Frontal cortex (tissue), 3 donors: ENCODE measurements at regions not wholly inside any gene's neighbourhood (a gene's known extent, or its start where the extent isn't known, plus 50 kb on each side); places are given as distances from the start of the nearest gene placed in this dataset.

Experiments used
- DNase-seq, 2 donors: peaks; one replicate each; pipeline ENCODE4 v3.0.0; 2012; ENCODE audit warnings: low spot score in 2 of 2
- FAIRE-seq: peaks from 2 replicates; lab custom pipeline; 2012; peaks lifted over from hg19 to GRCh38; lab: Jason Lieb, UNC
- donor health status: control.
- donor health status: control.
- donor health status: control.

DNA sequence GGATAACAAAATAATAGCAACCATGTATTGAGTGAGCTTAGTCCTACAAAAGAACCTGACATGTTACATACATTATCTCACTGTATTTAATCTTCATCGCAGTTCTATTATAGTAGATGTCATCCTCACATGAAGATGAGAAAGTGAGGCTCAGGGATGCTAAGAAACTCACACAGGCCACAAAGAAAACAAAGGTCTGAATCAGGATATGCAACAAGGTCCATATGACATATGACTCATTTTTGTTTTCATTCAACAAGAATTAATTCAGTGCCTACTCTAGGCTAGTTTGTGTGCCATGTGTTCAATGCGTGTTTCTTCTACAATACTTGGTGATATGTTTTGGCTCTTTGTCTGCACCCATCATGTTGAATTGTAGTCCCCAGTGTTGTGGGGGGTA is 219.7 kb upstream of the EPHA4 start:
- FAIRE-seq (no peak), DNase-seq (no peak)

DNA sequence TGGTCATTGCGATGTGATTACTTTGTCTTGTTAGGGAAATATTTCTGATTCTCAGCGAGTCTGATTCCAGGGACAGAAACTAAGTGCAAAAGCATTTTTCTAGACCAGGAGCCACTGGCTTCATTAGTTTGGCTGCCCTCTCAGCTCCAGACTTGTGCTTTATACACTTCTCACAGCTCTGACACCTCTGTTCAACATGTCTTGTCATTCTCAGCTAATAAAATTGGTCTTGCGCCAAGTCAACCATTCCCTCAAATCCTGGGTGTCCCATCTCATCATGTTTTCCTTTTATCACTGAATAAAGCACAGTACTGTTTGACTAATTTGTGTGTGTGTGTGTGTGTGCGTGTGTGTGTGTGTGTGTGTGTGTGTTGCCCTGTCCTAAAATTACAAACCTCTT is 215.5 kb upstream of the EPHA4 start:
- DNase-seq (no peak), FAIRE-seq (no peak)

DNA sequence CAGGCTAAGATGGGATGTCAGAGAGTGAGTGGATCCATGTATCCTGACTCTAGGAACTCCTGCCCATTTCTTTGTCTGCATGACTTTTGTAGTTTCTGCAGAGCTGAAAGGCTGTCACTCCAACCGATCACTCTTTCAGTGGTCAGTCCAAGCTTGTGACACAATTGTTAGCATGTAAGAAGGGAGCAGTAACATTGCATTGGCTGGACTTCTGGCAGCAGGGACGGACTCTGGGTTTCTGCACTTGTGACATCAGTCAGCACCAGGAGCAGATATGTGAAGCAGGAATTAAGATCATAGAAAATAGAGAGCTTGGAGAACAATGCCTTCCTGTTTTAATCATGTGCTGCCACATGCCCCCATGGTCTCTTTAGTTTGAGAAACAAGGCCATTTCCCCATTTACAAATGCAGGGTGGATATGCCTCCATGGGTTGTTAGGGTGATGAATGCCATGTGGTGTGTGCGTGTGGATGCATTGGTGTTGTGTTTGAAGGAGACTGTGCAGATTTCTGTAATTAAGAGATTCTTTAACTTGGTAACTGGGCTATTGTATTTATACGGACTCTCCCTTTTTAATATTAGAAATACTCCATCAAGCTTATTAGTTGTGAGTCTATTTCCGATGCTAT is 214.3 kb upstream of the EPHA4 start:
- FAIRE-seq (no peak), DNase-seq (no peak)

DNA sequence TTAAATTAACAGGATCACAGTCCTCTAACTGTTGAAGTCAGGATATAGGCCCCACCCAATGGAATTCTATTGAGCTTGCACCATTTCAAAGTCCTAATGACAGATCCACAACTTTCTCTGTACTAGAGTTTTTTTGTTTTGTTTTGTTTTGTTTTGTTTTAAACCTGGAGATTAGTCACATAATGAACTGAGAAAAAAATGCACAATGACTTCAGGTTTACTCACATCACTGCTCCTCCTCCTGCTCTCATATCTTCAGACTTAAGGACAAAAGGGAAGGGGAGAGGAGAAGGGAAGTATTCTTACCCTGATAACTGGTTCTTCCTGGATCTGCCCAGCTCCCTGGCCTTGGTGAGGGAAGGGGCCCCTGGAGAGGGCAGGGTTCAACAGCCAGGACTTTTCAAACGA is 208.2 kb upstream of the EPHA4 start:
- DNase-seq (no peak), FAIRE-seq (no peak)

DNA sequence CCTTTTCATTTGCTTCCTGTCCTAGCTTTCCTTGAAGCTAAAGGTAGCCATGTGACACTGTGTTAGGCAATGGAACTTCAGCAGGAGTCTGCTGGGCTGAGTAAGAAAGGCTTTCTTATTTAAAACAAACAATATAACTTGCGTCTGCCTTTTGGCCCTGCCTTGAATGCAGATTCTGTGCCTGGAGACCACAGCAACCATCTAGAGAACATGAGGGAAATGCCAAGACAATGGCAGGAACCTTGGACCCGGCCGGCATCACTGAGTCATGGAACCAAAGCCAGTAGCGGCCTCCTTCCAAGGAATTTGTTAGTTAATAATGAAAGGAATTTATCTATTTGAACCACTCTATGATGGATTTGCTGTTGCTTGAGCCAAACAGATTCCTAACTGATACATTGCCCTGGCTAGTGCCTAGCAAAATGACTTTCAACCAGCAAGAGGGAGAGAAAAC is 207.5 kb upstream of the EPHA4 start:
- no peak for DNase-seq
- no peak for FAIRE-seq

DNA sequence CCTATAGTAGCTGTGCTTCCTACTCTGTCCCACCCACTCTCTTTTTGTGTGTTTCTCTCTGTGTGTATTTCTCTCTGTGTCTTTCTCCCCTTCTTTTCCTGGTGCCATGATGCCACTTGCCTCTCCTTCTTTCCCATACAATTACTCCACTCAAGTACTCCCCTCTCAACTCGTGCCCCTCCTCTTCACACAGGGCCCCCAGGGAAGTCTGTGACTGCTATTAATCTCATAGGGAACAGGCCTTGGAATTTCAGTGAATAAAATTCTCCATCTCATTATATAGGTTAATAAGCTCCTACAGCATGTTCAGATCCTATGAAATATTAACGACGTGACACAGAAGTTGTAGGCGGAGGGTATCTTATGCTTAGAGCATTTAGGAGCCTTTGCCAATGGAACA is 205.9 kb upstream of the EPHA4 start:
- DNase-seq (no peak), FAIRE-seq (no peak)

DNA sequence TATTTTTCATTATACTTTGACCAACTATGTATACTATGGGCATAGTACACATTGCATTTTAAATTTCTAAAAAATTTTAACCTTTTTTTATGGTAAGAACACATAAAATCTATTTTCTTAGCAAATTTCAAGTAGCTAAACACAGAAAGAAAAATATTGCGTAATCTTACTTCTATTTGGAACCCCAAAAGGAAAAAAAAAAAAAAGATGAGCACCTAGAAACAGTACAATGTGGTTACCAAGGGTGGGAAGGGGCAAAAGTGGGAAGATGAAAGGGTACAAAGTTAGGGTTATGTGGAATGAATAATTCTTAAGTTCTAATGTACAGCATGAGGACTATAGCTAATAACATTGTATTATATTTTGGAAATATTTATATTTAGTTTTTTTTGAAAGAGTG is 205.0 kb upstream of the EPHA4 start:
- FAIRE-seq (no peak), DNase-seq (no peak)

DNA sequence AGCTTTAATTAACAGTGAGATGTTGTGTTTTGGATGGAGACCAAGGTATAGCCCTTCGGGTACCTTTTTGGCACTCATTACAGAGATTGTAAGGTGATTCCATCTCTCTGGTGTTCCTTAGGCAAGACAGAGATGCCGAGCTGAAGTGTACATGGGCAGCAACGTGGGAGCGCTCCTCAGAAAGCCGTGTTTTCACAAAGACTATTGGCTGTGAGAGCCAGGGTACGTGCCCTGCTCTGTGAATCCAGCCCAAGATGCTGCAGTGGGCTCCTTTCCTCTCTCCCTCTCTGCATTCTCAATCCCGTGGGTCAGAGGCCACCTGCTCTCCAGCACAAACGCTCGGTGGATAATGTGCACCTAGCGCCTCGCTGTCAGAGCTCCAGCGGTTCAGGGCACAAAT is 203.0 kb upstream of the EPHA4 start:
- FAIRE-seq (no peak), DNase-seq (no peak)

DNA sequence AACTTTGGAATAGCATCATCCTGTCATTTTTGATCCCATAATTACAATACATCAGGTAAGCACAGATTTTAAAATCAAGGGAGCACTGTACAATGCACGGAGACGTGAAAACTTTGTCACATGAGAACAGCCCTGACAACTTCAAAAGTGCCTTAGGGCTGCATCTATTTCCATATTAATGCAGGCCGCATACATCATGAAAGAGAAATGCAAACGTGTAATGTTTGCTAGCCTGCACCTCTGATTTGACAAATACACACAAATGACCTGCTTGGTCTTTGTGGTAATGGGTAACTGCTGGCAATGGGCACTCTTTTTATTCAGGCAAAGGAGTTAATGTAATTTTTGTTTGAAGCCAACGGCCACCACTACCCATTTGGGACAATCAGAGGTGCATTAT is 202.0 kb upstream of the EPHA4 start:
- DNase-seq (no peak), FAIRE-seq (no peak)

DNA sequence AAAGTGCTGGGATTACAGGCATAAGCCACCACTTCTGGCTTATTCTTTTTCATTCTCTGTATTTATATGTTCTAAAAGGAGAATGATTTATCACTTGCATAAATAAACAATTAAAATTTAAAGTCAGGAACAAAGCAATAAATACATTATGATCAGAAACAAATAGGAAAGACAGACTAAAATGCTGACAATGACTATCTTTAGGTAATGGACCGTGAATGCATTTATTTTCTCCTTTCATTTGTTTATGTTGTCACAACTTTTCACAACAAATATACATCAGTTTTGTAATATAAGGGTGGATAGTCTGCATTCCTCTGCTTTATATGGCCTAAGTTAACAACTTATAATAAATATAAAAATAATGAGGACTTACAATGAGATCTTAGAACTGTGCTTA is 199.2 kb upstream of the EPHA4 start:
- no peak for FAIRE-seq
- DNase-seq: no peak

DNA sequence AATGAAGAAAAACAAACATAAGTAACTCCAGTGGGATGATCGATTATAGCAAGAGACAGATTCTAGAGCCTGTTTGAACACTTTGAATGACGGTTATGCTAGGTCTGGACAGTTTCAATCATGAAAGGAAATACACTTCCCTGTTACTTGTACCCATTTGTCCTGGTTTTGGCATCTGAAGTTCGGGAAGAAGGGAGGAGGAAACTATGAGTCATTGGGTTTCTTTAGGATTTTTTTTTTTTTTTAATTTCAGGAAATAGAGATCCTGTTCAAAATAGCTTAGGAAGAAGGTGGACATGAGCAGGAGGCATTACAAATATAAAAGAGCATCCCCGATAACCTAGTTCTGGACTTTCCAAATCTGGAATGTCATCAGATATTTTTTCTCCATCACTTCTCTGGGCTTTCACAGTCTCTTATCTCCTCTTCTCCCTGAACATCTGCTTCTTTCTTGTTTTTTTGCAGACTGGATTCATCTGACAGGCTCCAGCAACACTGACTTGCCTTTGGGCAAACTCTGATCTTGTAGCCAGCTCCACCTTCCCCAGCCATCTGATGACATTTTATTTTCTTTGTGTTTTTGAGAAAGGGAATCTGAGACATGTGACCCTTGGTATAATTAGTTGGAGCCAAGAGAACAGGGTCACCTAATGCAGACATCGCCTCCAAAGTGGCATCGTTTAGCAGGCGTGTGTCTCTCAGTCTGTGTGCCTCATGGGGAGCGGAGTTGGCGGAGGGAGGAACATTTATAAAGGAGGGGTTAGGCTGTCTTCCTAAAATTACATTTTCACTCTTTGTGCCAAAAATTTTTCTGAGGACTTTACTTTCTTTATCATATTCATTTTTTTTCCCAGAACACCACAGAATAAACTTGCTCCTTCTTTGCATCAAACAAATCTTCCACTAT is 195.3 kb upstream of the EPHA4 start:
- FAIRE-seq: no peak
- no peak for DNase-seq

DNA sequence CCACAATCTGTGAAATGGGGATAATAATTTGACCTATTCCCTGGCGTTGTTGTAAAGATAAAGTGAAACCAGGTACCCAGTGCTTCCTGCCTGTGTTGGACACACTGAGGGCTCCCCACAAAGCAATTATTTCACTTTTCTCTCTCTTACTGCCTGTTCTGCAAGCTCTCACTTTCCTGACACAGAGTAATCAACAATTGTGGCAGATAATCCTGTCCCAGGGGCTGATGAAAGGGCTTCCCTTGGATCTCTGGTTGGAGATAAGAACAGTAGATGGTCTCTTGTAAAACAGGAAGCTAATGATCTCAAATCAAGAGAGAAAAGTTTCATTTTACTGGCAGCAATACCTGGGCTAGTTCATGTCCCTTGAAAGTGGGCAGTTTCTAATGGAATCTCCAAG is 190.4 kb upstream of the EPHA4 start:
- DNase-seq (no peak), FAIRE-seq (no peak)

DNA sequence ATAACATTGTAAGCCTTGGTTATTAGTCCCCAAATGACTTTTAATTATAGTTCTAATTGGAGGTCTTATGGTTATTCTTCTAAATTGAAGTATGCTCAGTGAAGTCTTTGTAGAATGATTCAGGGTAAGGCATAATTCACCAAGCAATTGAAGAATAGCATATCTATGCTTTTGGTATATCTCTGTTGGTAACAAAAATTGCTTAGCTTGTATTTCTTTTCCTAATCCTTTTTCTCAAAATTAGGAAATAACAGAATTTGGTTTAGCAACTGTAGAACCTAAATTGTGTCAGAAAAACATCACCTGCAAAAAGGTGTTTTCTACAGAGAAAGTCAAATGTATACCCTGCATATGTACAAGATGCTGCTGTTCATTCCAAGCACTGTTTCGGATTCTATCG is 189.2 kb upstream of the EPHA4 start:
- no peak for FAIRE-seq
- no peak for DNase-seq

DNA sequence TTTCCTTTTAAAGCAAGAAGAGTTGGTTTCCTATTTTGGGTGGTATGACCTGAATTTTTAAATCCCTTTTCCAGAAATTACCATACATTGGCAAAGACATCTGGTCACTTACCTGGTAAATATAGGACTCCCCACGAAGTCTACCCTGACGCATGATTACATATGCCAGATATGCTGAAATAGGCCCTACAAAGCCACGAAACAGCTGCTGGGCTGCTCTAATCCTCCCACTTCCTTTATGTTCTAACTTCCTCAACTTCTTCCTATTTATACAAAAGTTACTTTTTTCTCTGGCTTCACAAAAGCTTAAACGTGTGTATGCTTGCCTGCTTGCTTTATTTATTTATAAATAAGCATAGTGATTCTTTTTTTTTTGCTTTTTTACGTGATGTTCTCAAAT is 186.0 kb upstream of the EPHA4 start:
- FAIRE-seq (no peak), DNase-seq (no peak)

DNA sequence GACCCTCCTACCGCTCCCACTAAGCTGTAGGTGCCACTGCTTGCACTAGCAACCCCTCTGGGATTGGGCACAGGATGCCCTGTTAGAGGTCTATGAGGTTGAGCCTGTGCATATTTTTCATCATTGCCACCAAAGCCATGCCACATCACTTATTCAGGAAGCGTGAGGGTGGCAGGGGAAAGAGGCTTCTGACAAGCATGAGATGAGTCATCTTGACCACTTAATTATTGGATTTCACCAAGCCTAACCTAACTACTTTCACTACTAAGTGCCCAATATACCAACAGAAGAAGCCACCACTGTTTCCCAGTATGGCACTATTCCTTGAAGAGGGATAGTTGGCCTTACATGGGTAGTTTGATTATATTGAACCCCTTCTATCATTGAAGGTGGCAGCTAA is 181.3 kb upstream of the EPHA4 start:
- DNase-seq: no peak
- no peak for FAIRE-seq

DNA sequence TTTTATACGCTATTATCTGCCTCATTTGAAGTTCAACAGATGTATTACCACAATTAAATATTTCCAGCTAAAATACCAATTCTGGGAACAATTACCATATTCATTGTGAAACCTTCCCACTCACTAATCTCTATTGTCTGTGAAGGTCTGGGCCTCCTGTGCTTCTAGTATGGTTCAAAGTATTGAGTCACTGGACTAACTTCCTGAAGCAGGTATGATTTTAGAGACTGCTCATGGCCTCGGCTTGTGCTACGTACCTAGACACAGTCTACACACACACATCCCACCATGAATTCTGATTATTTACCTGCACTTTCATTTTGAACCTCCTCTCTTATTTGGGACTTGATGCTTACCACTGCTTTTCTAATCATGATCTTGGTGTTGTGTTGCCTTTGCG is 180.7 kb upstream of the EPHA4 start:
- DNase-seq: no peak
- no peak for FAIRE-seq

DNA sequence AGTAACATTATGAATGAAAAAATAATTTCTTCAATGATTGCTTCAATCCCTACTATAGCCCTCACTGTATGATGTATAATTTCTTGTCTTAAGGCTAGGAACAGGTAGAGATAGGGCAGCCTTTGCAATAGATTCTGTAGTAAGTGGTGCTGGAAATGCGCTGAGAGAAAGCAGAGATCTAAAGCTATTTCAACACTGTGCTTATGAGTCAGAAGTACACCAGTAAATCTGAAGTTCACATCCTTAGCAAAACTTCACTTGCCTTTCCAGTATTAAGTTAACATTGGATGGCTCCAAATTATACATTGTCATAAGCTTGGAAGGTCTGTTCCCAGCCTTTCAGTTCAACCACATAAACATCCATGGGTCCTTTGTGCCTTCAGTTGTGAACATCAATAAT is 178.2 kb upstream of the EPHA4 start:
- FAIRE-seq (no peak), DNase-seq (no peak)

DNA sequence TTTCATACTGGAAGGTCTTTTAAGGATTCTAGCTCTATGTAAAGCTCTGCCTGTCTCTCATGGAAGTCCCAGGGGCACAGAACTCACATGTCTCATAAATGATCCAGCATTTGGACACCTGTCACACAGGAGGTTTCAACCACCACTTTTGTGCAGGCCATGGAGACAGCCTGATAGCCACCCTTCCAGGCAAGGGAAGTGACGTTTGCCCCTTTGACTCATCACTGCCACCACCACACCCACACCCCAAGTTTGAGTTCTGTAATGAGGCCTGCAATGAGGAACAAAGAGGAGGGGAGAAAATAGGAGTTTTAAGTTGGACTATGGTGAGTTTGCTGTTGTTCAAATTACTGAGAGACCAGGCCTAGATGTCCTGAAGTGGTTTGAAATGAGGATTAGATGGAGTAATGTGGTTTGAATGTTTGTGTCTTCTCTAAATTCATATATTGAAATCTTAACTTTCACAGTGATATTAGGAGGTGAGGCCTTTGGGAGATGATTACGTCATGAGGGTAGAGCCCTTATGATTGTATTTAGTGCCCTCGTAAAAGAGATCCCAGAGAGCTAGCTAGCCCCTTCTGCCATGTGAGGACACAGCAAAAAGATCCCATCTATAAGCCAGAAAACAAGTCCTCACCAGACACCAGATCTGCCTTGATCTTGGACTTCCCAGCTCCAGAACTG is 175.3 kb upstream of the EPHA4 start:
- no peak for FAIRE-seq

DNA sequence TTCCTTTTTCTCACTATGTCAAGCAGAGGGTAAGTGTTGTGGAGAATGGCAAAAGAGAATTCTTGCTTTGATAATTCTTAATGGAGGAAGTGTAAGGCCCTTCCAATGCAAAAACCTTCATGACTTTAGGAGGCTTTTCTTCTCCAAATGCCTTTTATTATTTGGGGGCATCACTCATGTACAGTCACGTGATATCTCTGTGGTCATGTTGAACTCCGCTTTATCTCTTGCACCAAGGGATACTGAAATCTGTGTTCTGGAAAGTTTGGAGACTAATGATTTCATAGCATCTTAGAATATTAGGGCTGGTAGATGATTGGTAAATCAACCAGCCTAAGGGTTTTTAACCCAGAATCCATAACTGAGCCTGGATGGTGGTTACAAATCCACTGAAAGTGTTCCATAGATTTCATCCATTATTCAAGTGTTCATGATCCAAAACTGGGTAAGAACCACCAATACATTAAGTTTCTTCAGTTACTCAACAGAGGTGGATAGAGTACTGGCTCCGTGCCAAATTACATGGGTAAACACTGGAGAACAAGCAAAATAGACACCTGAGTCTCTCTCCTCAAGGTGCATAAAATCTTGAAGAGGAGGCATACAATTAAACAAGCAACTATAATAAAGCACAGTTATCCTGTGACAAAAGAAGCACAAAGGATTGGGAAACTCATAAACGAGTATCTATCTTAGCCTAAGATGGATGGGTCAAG is 169.6 kb upstream of the EPHA4 start:
- FAIRE-seq: no peak

More for the DNA sequence above, 175.3 kb upstream of the EPHA4 start:
- DNase-seq: no peak

DNA sequence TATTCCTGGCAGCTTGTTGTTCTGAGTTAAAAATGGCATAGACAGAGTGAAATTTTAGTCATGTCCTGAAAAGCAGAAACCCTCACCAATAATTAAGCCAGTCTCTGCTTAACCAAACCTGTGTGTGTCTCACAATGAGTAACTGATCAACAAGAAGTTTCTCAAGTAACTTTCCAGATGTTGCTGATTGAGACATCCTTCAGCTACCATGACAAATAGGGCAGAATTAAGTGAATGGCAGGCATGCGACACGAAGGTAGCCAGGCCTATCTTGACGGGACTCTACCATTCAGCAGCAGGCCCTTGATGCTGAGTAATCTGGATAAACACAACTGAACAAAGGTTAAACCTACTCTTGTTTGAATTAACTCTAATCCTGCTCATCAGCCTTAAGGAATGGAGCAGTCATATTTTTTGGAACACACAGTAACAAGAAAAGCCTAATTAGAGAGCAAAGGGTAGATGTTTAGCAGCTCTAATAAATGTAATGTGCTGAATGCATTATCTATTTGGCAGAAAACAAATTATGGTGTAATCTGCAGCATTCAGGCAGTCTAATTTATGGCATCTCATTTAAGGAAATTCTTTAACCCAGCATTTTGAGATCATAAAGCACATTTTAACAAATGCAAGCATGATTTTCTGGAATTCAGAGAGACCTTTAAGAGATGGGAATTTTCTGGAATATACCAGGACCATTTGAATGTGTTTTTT is 159.5 kb upstream of the EPHA4 start:
- no peak for FAIRE-seq
- no peak for DNase-seq

More for the DNA sequence above, 169.6 kb upstream of the EPHA4 start:
- no peak for DNase-seq
